A549 (cell line): ENCODE measurements at regions not wholly inside any gene's neighbourhood (a gene's known extent, or its start where the extent isn't known, plus 50 kb on each side); places are given as distances from the start of the nearest gene placed in this dataset.
A peak's percentile ranks its signal among the peaks of the same experiment; 100 is the strongest.

Experiments
- ATAC-seq, 2 experiments: fragments of 200-7000 bp in 1 of 2; fragments of >200 bp in 1 of 2; cut with Nextera tagmentation in 1 of 2; cut with Tn5 transposase in 1 of 2; 3 replicates each; pipeline versions ENCODE4 v1.8.0 to v1.9.1; 2018 to 2020; ENCODE audit warnings: mild to moderate bottlenecking in 1 of 2, moderate library complexity in 1 of 2
- CTCF ChIA-PET: fragments of 300-600 bp; sonication (Branson Sonifier 250); formaldehyde crosslinking; extraction: SDS; loops from one replicate; lab custom pipeline; 2021; ENCODE audit warnings: antibody characterized with exemption, inconsistent platforms; lab: Yijun Ruan, JAX
- POLR2A ChIA-PET: fragments of 350-600 bp; formaldehyde crosslinking; extraction: SDS; loops from one replicate; lab custom pipeline; 2021; ENCODE audit warnings: antibody characterized with exemption, inconsistent platforms; lab: Yijun Ruan, JAX
- DNase-seq, 2 experiments: peaks; one replicate each; pipeline versions ENCODE4 v3.0.0 to v3.0.0-alpha.2; 2011 to 2016; ENCODE audit warnings: low read depth in 1 of 2, low spot score in 1 of 2
- FAIRE-seq: peaks from 2 replicates; lab custom pipeline; 2011; peaks lifted over from hg19 to GRCh38; lab: Jason Lieb, UNC
- H3K27ac ChIP-seq, 2 experiments: fragments of >200 bp; sonication (Bioruptor Twin); formaldehyde crosslinking; 3 replicates each; pipeline ENCODE4 v1.5.1; 2016 to 2017
- H3K4me1 ChIP-seq: fragments of >200 bp; sonication (Bioruptor Twin); formaldehyde crosslinking; 3 replicates; pipeline ENCODE4 v1.6.1; 2016
- H3K4me2 ChIP-seq: fragments of >200 bp; sonication (Bioruptor Twin); formaldehyde crosslinking; 3 replicates; pipeline ENCODE4 v1.6.1; 2016
- H3K4me3 ChIP-seq: fragments of >200 bp; sonication (Bioruptor Twin); formaldehyde crosslinking; 3 replicates; pipeline ENCODE4 v1.5.1; 2016
- H3K9me3 ChIP-seq: fragments of >200 bp; sonication (Bioruptor Twin); formaldehyde crosslinking; 3 replicates; pipeline ENCODE4 v1.6.1; 2016
- BHLHE40 ChIP-seq: IDR thresholded peaks from 2 replicates; pipeline ENCODE4 v1.6.1; 2012; ENCODE audit warnings: low read depth, low read length, inconsistent platforms
- CBX8 ChIP-seq: fragments of 200-600 bp; sonication (generic); IDR thresholded peaks from 2 replicates; pipeline ENCODE4 v1.6.1; 2016
- CEBPB ChIP-seq, 2 experiments: fragments of >200 bp in 1 of 2; sonication (Bioruptor Twin) in 1 of 2; formaldehyde crosslinking in 1 of 2; IDR thresholded peaks; 2 replicates each; pipeline ENCODE4 v1.6.1; 2012 to 2016
- CHD2 ChIP-seq: fragments of 150-350 bp; IDR thresholded peaks from 2 replicates; pipeline ENCODE4 v1.6.1; 2014; ENCODE audit warnings: low read length; ENCODE audit not compliant: partially characterized antibody
- CHD4 ChIP-seq: fragments of 200-600 bp; sonication (generic); IDR thresholded peaks from 2 replicates; pipeline ENCODE4 v1.6.1; 2016; ENCODE audit warnings: antibody characterized with exemption, mild to moderate bottlenecking, borderline replicate concordance
- E2F6 ChIP-seq: IDR thresholded peaks from 2 replicates; pipeline ENCODE4 v1.6.1; 2012; ENCODE audit warnings: low read depth, borderline replicate concordance
- ELK1 ChIP-seq: fragments of 150-350 bp; IDR thresholded peaks from 2 replicates; pipeline ENCODE4 v1.6.1; 2014; ENCODE audit warnings: low read depth, mild to moderate bottlenecking, low read length
- FOSB ChIP-seq: fragments of 250-450 bp; sonication (Bioruptor Pico); IDR thresholded peaks from 2 replicates; pipeline ENCODE4 v1.5.0; 2020; ENCODE audit warnings: mild to moderate bottlenecking, moderate library complexity
- FOSL2 ChIP-seq, 2 experiments: fragments of 450-650 bp in 1 of 2; fragments of >200 bp in 1 of 2; sonication (Bioruptor Twin) in 1 of 2; formaldehyde crosslinking; IDR thresholded peaks; 2 replicates each; pipeline versions ENCODE4 v1.5.0 to v1.6.1; 2016 to 2020; ENCODE audit warnings: mild to moderate bottlenecking in 1 of 2, moderate library complexity in 1 of 2
- FOXS1 ChIP-seq: fragments of 250-450 bp; sonication (Bioruptor Pico); IDR thresholded peaks from 2 replicates; pipeline ENCODE4 v1.5.0; 2020; ENCODE audit warnings: mild to moderate bottlenecking, moderate library complexity
- GATA3 ChIP-seq: IDR thresholded peaks from 2 replicates; pipeline ENCODE4 v1.6.1; 2012; ENCODE audit warnings: borderline replicate concordance
- HOXB13 ChIP-seq: fragments of 250-450 bp; sonication (Bioruptor Pico); IDR thresholded peaks from 2 replicates; pipeline ENCODE4 v1.5.0; 2020; ENCODE audit warnings: low read depth, mild to moderate bottlenecking, moderate library complexity
- HOXB5 ChIP-seq: fragments of 250-450 bp; sonication (Bioruptor Pico); IDR thresholded peaks from 2 replicates; pipeline ENCODE4 v1.5.0; 2020; ENCODE audit warnings: mild to moderate bottlenecking, moderate library complexity
- JUN ChIP-seq, 2 experiments: fragments of >200 bp; sonication (Bioruptor Twin); formaldehyde crosslinking; IDR thresholded peaks; 2 replicates in 1 of 2; 3 replicates in 1 of 2; pipeline ENCODE4 v1.6.1; 2016 to 2017
- JUNB ChIP-seq: fragments of >200 bp; sonication (Bioruptor Twin); formaldehyde crosslinking; IDR thresholded peaks from 2 replicates; pipeline ENCODE4 v1.6.1; 2016
- KDM1A ChIP-seq: fragments of 200-600 bp; sonication (generic); IDR thresholded peaks from 2 replicates; pipeline ENCODE4 v1.6.1; 2016; ENCODE audit warnings: low read depth, mild to moderate bottlenecking
- NFE2L2 ChIP-seq: fragments of 150-350 bp; conservative IDR thresholded peaks from 2 replicates; pipeline ENCODE4 v1.6.1; 2014; ENCODE audit warnings: low read length
- POLR2A ChIP-seq: IDR thresholded peaks from 2 replicates; pipeline ENCODE4 v1.6.1; 2012; ENCODE audit warnings: mild to moderate bottlenecking, low read length
- POLR2AphosphoS2 ChIP-seq: conservative IDR thresholded peaks from 2 replicates; pipeline ENCODE4 v1.6.1; 2012; ENCODE audit warnings: low read length, improper control_type of control experiment, inconsistent platforms
- RARB ChIP-seq: fragments of 250-450 bp; sonication (Bioruptor Pico); IDR thresholded peaks from 2 replicates; pipeline ENCODE4 v1.8.0; 2021; ENCODE audit warnings: mild to moderate bottlenecking, moderate library complexity
- RFX5 ChIP-seq: fragments of 450-650 bp; IDR thresholded peaks from 2 replicates; pipeline ENCODE4 v1.7.1; 2014; ENCODE audit warnings: antibody characterized with exemption, mild to moderate bottlenecking, moderate library complexity
- RNF2 ChIP-seq: fragments of 200-600 bp; sonication (generic); IDR thresholded peaks from 2 replicates; pipeline ENCODE4 v1.6.1; 2016; ENCODE audit warnings: low read depth, mild to moderate bottlenecking, antibody characterized with exemption, moderate library complexity, borderline replicate concordance
- SMC3 ChIP-seq: fragments of >200 bp; sonication (Bioruptor Twin); formaldehyde crosslinking; IDR thresholded peaks from 3 replicates; pipeline ENCODE4 v1.6.1; 2018; ENCODE audit warnings: inconsistent platforms
- SREBF2 ChIP-seq: fragments of 450-650 bp; IDR thresholded peaks from 2 replicates; pipeline ENCODE4 v1.6.1; 2014; ENCODE audit warnings: mild to moderate bottlenecking, moderate library complexity
- TP53 ChIP-seq: fragments of 250-450 bp; sonication (Bioruptor Pico); IDR thresholded peaks from 2 replicates; pipeline ENCODE4 v1.5.0; 2021; ENCODE audit warnings: mild to moderate bottlenecking, moderate library complexity
- USF2 ChIP-seq: fragments of 450-650 bp; IDR thresholded peaks from 2 replicates; pipeline ENCODE4 v1.6.1; 2014; ENCODE audit warnings: antibody characterized with exemption
- ZSCAN20 ChIP-seq: fragments of 250-450 bp; sonication (Bioruptor Pico); IDR thresholded peaks from 2 replicates; pipeline ENCODE4 v1.8.0; 2022; ENCODE audit warnings: mild to moderate bottlenecking, moderate library complexity
- WGBS: methylation state at CpG from one replicate; pipeline ENCODE4 v1.1.6; 2017; ENCODE audit errors: missing lambda C conversion rate; 5-methylcytosine and 5-hydroxymethylcytosine counted together
- TF ChIP-seq, protein P1 (sequence below): fragments of >200 bp; sonication (Bioruptor Twin); formaldehyde crosslinking; IDR thresholded peaks from 2 replicates; pipeline ENCODE4 v1.6.1; 2016
- TF ChIP-seq, protein P2 (sequence below): fragments of 250-450 bp; sonication (Bioruptor Pico); IDR thresholded peaks from 2 replicates; pipeline ENCODE4 v1.5.0; 2020; ENCODE audit warnings: low read depth, mild to moderate bottlenecking, moderate library complexity

DNA sequence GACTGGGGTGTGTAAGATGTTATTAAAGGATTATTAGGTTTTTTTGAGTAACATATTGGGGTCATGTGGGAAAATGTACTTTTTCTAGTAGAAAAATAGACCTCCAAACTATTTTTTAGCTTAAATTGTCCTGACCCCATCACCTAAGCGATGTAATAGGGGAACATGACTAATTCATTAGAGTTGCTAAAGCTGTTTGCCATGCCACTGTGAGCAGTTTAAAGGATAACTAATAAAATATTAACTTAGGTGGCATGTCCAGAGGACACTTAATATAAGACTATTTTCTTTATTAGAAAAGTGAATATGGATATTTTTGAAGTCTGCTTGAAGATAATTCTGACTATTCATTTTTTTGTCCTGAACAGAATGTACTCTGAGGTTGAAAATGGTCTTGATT, 545.9 kb upstream of the BTBD3 start:
- Histone ChIP-seq H3K4me1 (peaks cover 43% of the 10 kb centered on the region), H3K9me3 (no peaks in the 10 kb centered on the region), H3K4me3 (no peak overlapping the region), H3K4me2 (peak overlapping the region; percentile 49)
- POLR2A ChIA-PET = no interaction called here
- TF ChIP-seq TP53 (no peak), POLR2A (no peak), JUNB (no peak), CHD2 (no peak), CEBPB (IDR thresholded peaks at IDR 0.05) (no peak), CBX8 (no peak), SMC3 (no peak), GATA3 (no peak), HOXB13 (no peak)
- TF ChIP-seq, protein P1, sequence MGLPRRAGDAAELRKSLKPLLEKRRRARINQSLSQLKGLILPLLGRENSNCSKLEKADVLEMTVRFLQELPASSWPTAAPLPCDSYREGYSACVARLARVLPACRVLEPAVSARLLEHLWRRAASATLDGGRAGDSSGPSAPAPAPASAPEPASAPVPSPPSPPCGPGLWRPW = no peak
- TF ChIP-seq, all 56 proteins: peak for 0
- 46% methylated on average over 1 of the region's 1 CpG for WGBS
- DNase-seq = no peak
- CTCF ChIA-PET = interaction anchor here (1.0 kb wide), 1 partner anchor 57 kb away, joined by 3 read pairs; no protein-coding TSS in a partner anchor
- FAIRE-seq = no peak
- peak overlapping the region; percentile 40 to 43; a peak in 5 of 6 replicates for H3K27ac ChIP-seq
- ATAC-seq = no peak

DNA sequence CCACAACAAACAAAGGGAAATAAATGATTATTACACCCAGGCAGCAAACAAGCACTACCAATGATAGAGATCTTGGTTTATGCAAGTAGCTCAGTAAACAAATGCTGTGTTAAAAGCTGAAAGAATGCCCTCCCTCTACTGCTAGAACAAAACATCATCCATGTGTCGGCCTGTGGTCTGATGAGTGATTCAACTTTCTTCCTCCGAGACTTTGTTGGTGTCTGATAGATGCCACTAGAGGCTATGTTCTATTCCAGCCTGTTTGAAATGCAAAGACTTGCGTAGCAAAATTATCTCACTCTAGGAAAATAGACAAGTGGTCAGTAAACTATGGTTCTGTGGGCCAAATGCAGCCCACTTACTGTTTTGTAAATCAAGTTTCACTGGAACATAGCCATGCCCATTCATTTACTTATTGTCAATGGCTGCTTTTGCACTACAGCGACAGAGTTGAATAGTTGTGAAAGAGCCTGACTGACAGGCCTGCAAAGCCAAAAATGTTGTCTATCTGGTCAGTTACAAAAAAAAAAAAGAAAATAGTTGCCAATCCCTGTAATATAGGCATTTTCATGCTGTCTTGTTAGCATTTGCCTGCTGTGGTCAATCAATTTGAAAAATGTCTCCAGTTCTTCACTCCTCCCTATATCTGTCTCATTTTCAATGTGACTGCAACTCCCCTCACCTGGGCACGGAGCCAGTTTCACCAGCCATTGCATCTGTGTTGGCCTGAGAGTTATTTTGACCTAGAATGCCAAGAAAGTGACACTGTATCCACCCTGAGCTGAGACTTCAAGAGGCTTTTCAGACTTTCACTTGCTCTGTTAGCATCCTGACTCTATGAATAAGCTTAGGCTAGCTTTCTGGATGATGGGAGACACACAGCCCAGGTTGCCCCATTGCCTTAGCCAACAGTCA, 544.6 kb upstream of the BTBD3 start:
- Histone ChIP-seq H3K9me3 (no peaks in the 10 kb centered on the region), H3K4me3 (no peak overlapping the region), H3K4me1 (peaks cover 43% of the 10 kb centered on the region), H3K4me2 (no peak overlapping the region), H3K27ac (peak overlapping the region; percentile 43 to 71; a peak in 4 of 6 replicates)
- CTCF ChIA-PET = interaction anchor here (0.7 kb wide), 1 partner anchor 23 kb away, joined by 4 read pairs; no protein-coding TSS in a partner anchor
- FAIRE-seq (no peak), DNase-seq (no peak), ATAC-seq (no peak)
- POLR2A ChIA-PET = no interaction called here
- 73% methylated on average over 5 of the region's 5 CpGs for WGBS
- TF ChIP-seq ZSCAN20 = no peak
- no peak for TF ChIP-seq ELK1
- no peak for TF ChIP-seq RFX5

DNA sequence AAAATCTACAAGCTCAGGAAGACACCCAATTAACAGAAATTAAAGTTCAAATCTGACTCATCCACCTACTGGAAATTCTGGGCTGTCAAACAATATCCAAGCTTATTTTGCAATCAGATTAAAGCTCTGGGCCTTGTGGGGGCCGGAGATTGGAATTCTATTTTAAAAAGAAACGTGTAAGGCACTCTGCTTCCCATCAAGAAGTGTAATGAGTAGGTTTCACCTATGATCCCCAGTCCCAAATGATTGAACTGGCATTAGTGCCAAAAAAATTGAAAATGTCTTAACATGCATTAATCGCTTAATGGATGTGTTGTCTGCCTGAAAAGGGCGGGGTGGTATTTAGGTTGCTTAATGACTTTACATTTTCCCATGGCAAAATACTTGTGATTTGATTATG, 542.4 kb upstream of the BTBD3 start:
- no peak for TF ChIP-seq CHD2
- no peak for TF ChIP-seq RARB
- no peak for TF ChIP-seq SREBF2
- TF ChIP-seq GATA3 = no peak
- TF ChIP-seq FOSB (CRISPR knock-in tag) = no peak
- TF ChIP-seq POLR2AphosphoS2 = no peak
- TF ChIP-seq, protein P2, sequence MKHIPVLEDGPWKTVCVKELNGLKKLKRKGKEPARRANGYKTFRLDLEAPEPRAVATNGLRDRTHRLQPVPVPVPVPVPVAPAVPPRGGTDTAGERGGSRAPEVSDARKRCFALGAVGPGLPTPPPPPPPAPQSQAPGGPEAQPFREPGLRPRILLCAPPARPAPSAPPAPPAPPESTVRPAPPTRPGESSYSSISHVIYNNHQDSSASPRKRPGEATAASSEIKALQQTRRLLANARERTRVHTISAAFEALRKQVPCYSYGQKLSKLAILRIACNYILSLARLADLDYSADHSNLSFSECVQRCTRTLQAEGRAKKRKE = no peak
- no peak for TF ChIP-seq SMC3
- TF ChIP-seq E2F6 = no peak
- no peak for TF ChIP-seq FOXS1 (CRISPR knock-in tag)
- TF ChIP-seq BHLHE40 = no peak
- TF ChIP-seq USF2 = no peak
- no peak for TF ChIP-seq RNF2
- no peak for TF ChIP-seq JUN (IDR thresholded peaks at IDR 0.05)
- no peak for TF ChIP-seq FOSL2 (IDR thresholded peaks at IDR 0.05)
- TF ChIP-seq FOSL2 (CRISPR knock-in tag; IDR thresholded peaks at IDR 0.05) = no peak
- TF ChIP-seq NFE2L2 = no peak
- no peak for TF ChIP-seq HOXB5 (CRISPR knock-in tag)
- no peak for TF ChIP-seq CHD4
- no peak for TF ChIP-seq KDM1A
- no peak for ATAC-seq
- WGBS = 72% methylated on average over 4 of the region's 4 CpGs
- H3K4me1 ChIP-seq = peaks cover 43% of the 10 kb centered on the region
- H3K27ac ChIP-seq = peak overlapping the region in 1 of 2 experiments; percentile 56; a peak in 2 of 6 replicates
- no peaks in the 10 kb centered on the region for H3K9me3 ChIP-seq
- peak overlapping the region; percentile 12; the same call in 1 of the 3 replicates for H3K4me2 ChIP-seq
- ChIA-PET POLR2A (no interaction called here), CTCF (interaction anchor here (0.5 to 1.0 kb wide), 2 partner anchors 9 to 264 kb away, joined by 3 read pairs; no protein-coding TSS in a partner anchor)
- DNase-seq = no peak
- no peak for FAIRE-seq
- no peak overlapping the region for H3K4me3 ChIP-seq
